ENCODE measurements at regions not wholly inside any gene's neighbourhood (a gene's known extent, or its start where the extent isn't known, plus 50 kb on each side); places are given as distances from the start of the nearest gene placed in this dataset.

DNA sequence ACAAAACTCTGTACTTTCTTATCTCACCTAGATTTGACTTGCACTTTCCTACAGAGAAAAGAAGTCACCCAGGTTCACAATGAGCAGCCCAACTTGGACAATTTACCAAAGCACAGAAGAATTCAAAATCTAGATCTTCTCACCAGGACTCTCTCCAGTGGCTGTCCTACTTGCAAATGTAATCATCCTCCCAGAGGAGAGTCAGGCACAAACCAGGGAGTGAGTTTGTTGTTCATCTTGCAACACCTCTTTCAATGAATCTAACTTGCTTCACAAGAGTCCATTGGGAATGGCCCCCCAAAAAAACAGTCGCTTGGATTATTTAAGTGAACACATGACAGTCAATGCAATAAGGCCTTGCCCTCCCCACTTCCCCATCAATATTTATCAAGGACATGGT lies 144.6 kb downstream of the ATL2 start:
- Histone ChIP-seq H3K4me3 (ENCODE audit: low read depth, low read length) (no peak overlapping the region), H3K27me3 (ENCODE audit: control insufficient read depth, insufficient read depth, low read length) (no peaks in the 10 kb centered on the region; the same call in 1 of the 2 replicates), H3K36me3 (ENCODE audit: control insufficient read depth, insufficient read depth, low read length) (no peaks in the 10 kb centered on the region)
- no peak for TF ChIP-seq CTCF (IDR thresholded peaks at IDR 0.05; ENCODE audit: insufficient read depth, low read depth, low read length)
- ChIA-PET POLR2A (no interaction called here), CTCF (interaction anchor here (1.1 to 2.2 kb wide), 2 partner anchors 10 to 17 kb away, joined by 3 to 8 read pairs; no protein-coding TSS in a partner anchor)
- no peak for DNase-seq (ENCODE audit: low read depth)

- Histone ChIP-seq H3K4me3 (ENCODE audit: low read depth, low read length) (no peak overlapping the region), H3K36me3 (ENCODE audit: control insufficient read depth, insufficient read depth, low read length) (no peaks in the 10 kb centered on the region), H3K27me3 (ENCODE audit: control insufficient read depth, insufficient read depth, low read length) (no peaks in the 10 kb centered on the region; the same call in 1 of the 2 replicates)
- CTCF ChIA-PET: interaction anchor here (1.6 kb wide), 1 partner anchor 28 kb away, joined by 4 read pairs; no protein-coding TSS in a partner anchor
- DNase-seq (ENCODE audit: low read depth): no peak
- TF ChIP-seq CTCF (IDR thresholded peaks at IDR 0.05; ENCODE audit: insufficient read depth, low read depth, low read length): no peak
- POLR2A ChIA-PET: no interaction called here
Measured at GRCh38 chr2:38230756-38231155, 146.3 kb downstream of the ATL2 start.

GRCh38 chr2:38228753-38229152 lies 148.3 kb downstream of the ATL2 start:
- H3K36me3 ChIP-seq (ENCODE audit: control insufficient read depth, insufficient read depth, low read length): no peaks in the 10 kb centered on the region
- TF ChIP-seq CTCF (IDR thresholded peaks at IDR 0.05; ENCODE audit: insufficient read depth, low read depth, low read length): no peak
- DNase-seq (ENCODE audit: low read depth): no peak
- no peak overlapping the region for H3K4me3 ChIP-seq (ENCODE audit: low read depth, low read length)
- H3K27me3 ChIP-seq (ENCODE audit: control insufficient read depth, insufficient read depth, low read length): peaks cover 3% of the 10 kb centered on the region
- POLR2A ChIA-PET: no interaction called here
- CTCF ChIA-PET: no interaction called here

DNA sequence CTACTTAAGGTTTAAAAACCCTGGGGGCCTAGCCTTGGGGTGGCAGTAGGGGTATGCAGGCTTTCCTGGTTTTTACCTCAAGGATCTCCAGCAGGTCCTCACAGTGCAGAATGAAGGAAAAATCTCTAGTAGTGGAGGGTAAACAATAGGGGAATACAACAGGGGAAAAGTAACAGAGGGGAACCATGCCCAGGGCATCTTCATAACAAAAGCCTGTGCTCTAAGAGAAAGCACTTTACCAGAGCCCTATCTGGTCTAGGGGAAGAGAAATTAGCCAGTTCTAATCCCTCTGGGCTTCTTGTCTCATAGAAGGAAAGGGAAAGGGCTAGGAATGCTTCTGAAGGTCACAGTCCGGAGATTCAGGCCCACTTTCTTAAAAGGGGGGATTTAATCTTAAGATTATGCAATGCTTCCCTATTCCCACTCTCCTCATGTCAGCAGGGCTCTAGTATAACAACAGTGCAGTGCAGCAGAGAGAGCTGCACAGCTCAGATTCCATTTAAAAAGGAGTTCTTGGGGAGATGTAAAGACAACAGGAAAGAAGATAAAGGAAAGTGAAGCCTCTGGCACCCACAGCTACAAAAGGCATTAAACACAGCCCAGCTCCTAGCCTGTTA lies 149.0 kb upstream of the CYP1B1 start:
- DNase-seq (ENCODE audit: low read depth): no peak
- ChIA-PET CTCF (no interaction called here), POLR2A (no interaction called here)
- Histone ChIP-seq H3K27me3 (ENCODE audit: control insufficient read depth, insufficient read depth, low read length) (peaks cover 3% of the 10 kb centered on the region), H3K36me3 (ENCODE audit: control insufficient read depth, insufficient read depth, low read length) (no peaks in the 10 kb centered on the region), H3K4me3 (ENCODE audit: low read depth, low read length) (no peak overlapping the region)
- TF ChIP-seq CTCF (IDR thresholded peaks at IDR 0.05; ENCODE audit: insufficient read depth, low read depth, low read length): no peak

DNA sequence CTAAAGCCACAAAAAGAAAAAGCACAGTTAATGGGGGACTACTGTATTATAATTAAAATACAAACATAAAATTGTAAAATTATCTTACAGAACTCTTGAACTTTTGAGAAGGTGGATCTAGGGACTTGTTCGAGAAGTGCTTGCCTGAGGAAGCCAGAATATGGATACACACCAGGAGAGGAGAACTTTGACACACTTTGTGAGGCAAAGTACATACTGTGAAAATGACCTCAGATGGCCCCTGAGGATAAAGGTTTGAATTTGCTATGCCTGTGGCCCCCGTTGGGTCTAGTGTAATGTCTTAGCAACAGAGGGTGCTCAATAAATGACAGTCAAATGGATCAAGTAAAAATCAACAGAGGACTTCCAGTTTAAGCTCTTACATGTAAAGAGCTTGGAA lies 148.2 kb upstream of the CYP1B1 start:
- Histone ChIP-seq H3K27me3 (ENCODE audit: control insufficient read depth, insufficient read depth, low read length) (peaks cover 3% of the 10 kb centered on the region), H3K36me3 (ENCODE audit: control insufficient read depth, insufficient read depth, low read length) (no peaks in the 10 kb centered on the region), H3K4me3 (ENCODE audit: low read depth, low read length) (no peak overlapping the region)
- TF ChIP-seq CTCF (IDR thresholded peaks at IDR 0.05; ENCODE audit: insufficient read depth, low read depth, low read length): no peak
- no peak for DNase-seq (ENCODE audit: low read depth)
- ChIA-PET POLR2A (no interaction called here), CTCF (no interaction called here)

Measured in BJ (cell line).